ENCODE measurements at regions not wholly inside any gene's neighbourhood (a gene's known extent, or its start where the extent isn't known, plus 50 kb on each side); places are given as distances from the start of the nearest gene placed in this dataset.
"Not testable (repeated sequence)": the region's sequence is repeated elsewhere in the genome, so short reads cannot be mapped to it uniquely, and the experiment has no call there.

- no peak overlapping the region for H3K4me3 ChIP-seq (ENCODE audit: low read depth, low read length)
- DNase-seq (ENCODE audit: low read depth) = no peak
Observed at GRCh38 chr6:85058806-85059205, 294.4 kb upstream of the TBX18 start.

DNA sequence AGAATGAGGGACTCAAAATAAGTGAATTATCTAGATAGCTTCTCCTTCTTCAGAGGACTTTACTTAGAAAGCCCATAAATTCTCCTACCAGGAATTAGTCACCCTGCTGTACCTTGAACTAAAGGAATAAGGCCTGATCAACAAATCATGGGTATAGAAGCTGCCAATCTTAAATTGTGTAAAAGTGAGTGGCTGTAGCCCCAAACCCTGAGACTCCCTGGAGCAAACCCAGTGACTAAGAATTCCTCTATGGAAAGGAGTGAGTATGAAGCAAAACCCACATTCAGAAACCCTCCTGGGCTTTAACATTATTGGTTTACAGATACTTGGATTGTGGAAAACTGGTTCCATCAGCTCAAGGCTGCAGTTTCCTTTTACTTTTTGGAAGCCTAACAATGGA is 285.8 kb upstream of the TBX18 start:
- no peak for DNase-seq (ENCODE audit: low read depth)
- no peak overlapping the region for H3K4me3 ChIP-seq (ENCODE audit: low read depth, low read length)

DNA sequence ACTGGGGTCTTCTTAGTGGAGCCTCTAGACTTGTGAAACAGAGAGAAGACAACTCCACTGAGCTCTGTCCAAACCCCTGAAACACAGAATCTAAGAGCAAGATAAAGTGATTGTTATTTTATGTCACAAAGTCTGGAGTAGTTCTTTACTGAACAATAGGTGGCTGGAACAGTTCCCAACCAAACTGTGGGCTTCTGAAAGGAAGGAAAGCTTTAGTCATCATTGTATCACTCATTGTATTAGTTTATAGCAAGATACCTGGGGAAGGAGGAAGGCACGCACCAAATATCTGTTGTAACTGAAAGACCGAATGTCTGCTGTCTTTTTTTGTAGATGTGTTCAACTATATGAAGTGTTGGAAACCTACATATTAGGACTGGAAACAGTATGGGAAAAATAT is 284.9 kb upstream of the TBX18 start:
- no peak overlapping the region for H3K4me3 ChIP-seq (ENCODE audit: low read depth, low read length)
- no peak for DNase-seq (ENCODE audit: low read depth)

DNA sequence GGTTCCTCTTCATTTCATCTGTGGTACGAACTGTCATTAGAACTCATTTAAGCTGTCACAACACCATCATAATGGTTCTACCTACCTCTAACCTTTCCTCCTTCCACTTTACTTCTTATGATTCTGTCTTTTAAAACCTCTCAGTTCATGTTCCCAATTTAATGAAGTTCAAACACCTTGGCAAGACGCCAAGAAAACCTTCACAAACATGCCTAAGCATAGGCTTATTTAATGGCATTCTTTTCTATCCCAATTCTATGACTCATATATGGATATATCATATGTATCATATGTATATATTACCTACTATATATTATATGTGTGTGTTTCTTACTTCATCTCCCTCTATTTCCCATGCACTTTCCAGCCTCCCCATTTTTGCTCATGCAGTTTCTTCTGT is 283.4 kb upstream of the TBX18 start:
- DNase-seq (ENCODE audit: low read depth) = no peak
- no peak overlapping the region for H3K4me3 ChIP-seq (ENCODE audit: low read depth, low read length)

DNA sequence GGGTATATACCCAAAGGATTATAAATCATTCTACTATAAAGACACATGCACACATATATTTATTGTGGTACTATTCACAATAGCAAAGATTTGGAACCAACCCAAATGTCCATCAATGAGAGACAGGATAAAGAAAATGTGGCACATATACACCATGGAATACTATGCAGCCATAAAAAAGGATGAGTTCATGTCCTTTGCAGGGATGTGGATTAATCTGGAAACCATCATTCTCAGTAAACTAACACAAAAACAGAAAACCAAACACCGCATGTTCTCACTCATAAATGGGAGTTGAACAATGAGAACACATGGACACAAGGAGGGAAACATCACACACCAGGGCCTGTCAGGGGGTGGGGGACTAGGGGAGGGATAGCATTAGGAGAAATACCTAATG is 281.4 kb upstream of the TBX18 start:
- not testable (repeated sequence) for DNase-seq (ENCODE audit: low read depth); H3K4me3 ChIP-seq (ENCODE audit: low read depth, low read length)

DNA sequence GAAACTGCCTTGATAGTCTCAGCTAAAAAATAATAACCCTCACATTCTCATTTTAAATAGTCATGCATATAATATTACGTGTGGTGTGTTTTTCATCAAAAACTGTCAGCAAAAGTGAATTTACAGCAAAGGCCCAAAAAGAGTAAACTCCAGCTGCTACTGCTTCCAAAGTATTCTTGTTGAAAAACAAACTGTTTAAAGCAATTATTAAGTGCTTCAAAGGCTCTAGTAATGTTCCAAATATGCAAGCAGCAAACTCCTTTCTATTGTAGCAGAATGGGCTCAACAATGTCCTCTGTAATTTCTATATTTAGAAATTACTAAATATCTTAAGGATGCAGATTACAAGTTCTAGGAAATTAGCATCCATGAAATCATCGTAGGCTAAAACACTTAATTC is 280.0 kb upstream of the TBX18 start:
- no peak overlapping the region for H3K4me3 ChIP-seq (ENCODE audit: low read depth, low read length)

GRCh38 chr6:85041376-85041775 is 277.0 kb upstream of the TBX18 start:
- H3K4me3 ChIP-seq (ENCODE audit: low read depth, low read length) = no peak overlapping the region
- no peak for DNase-seq (ENCODE audit: low read depth)

More for the DNA sequence above, 280.0 kb upstream of the TBX18 start:
- no peak for DNase-seq (ENCODE audit: low read depth)

- no peak for DNase-seq (ENCODE audit: low read depth)
Observed at GRCh38 chr6:85037221-85037620, 272.8 kb upstream of the TBX18 start.

DNA sequence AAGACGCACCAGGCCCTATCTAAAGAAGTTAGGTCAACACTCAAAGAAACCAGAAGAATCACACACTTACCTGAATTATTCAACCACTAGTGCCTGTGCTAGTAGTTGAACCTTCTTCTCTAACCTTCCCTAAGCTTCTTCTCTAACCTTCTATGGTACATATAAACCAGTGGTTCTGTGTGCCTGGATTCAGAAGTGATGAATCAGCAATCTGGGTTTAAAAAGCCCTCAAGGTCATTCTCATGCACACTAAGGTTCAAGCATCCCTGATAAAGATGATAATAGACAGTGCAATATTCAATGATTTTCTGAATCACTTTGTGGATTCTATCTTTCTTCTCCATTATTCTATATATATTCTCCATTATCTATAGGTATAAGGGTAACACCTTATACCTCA is 271.4 kb upstream of the TBX18 start:
- no peak overlapping the region for H3K4me3 ChIP-seq (ENCODE audit: low read depth, low read length)

More at GRCh38 chr6:85037221-85037620, 272.8 kb upstream of the TBX18 start:
- H3K4me3 ChIP-seq (ENCODE audit: low read depth, low read length) = no peak overlapping the region

GRCh38 chr6:85033547-85033946 is 269.1 kb upstream of the TBX18 start:
- no peak for DNase-seq (ENCODE audit: low read depth)

More for the DNA sequence above, 271.4 kb upstream of the TBX18 start:
- DNase-seq (ENCODE audit: low read depth) = no peak

GRCh38 chr6:85026021-85026420 is 261.6 kb upstream of the TBX18 start:
- DNase-seq (ENCODE audit: low read depth) = no peak
- no peak overlapping the region for H3K4me3 ChIP-seq (ENCODE audit: low read depth, low read length)

More at GRCh38 chr6:85033547-85033946, 269.1 kb upstream of the TBX18 start:
- no peak overlapping the region for H3K4me3 ChIP-seq (ENCODE audit: low read depth, low read length)

DNA sequence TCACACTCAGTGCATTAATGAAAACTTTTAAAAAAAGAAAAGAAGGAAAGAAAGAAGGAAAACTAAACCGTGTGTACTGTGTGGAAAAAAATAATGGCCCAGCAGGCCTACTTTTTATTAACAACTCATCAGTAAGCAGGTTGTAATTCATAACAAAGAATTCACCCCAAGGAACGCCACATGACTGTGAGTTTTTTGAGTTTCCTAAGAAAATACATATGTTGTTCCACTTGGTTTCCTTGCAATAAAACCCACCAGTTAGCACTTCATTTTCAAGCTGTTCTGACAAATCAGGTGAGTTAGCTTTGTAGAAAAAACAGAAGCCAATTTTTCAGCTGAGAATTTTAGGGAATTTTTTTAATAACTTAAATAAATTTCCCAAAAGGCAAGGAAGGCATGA is 259.3 kb upstream of the TBX18 start:
- no peak for DNase-seq (ENCODE audit: low read depth)
- H3K4me3 ChIP-seq (ENCODE audit: low read depth, low read length) = no peak overlapping the region

GRCh38 chr6:85017352-85017751 is 253.0 kb upstream of the TBX18 start:
- no peak for DNase-seq (ENCODE audit: low read depth)
- H3K4me3 ChIP-seq (ENCODE audit: low read depth, low read length) = no peak overlapping the region

DNA sequence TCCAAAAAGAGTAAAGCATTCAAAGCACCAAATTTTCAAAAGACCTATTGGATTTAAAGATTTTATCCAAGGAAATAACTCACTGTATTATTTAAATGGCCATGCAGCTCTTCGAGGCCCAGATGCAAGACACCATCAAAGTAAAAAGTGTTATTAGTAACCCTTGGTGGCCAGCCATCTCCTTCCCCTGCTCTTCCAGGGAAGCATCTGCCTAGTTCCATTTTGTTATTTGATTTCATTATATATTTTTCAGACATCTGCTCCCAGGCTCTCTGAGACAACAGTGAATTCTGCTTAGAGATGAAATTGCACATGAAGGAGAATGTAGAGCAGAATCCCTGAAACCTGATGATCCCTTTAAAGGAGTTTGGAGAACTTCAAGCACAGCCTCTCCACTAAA is 252.3 kb upstream of the TBX18 start:
- no peak for DNase-seq (ENCODE audit: low read depth)
- no peak overlapping the region for H3K4me3 ChIP-seq (ENCODE audit: low read depth, low read length)

- DNase-seq (ENCODE audit: low read depth) = peak; percentile 25
- H3K4me3 ChIP-seq (ENCODE audit: low read depth, low read length) = no peak overlapping the region
Observed at GRCh38 chr6:85015396-85015990, 251.1 kb upstream of the TBX18 start.

GRCh38 chr6:85010865-85011264 is 246.5 kb upstream of the TBX18 start:
- H3K4me3 ChIP-seq (ENCODE audit: low read depth, low read length) = no peak overlapping the region
- DNase-seq (ENCODE audit: low read depth) = no peak

- DNase-seq (ENCODE audit: low read depth) = peak; percentile 81
- H3K4me3 ChIP-seq (ENCODE audit: low read depth, low read length) = no peak overlapping the region
Observed at GRCh38 chr6:85008296-85009009, 244.1 kb upstream of the TBX18 start.

- H3K4me3 ChIP-seq (ENCODE audit: low read depth, low read length) = no peak overlapping the region
Observed at GRCh38 chr6:85006362-85006761, 242.0 kb upstream of the TBX18 start.

DNA sequence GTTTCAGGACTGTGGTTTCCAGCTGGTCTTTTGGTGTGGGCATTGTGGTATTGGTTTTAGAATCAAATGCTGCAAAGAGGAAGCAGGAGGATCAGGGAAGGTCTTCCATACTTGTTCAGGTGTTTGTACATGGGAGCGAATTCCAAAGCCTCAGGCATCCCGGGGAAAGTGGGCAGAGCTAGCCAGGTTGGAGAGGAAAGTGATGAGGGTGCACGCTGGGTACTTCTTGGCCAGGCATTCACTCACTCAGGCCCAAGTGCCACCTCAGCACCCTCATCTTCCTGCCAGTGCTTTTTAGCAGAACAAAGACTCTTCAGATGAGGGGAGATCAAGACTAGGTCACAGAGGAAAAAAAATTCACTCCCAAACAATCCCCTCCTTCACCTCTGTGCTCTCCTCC is 241.1 kb upstream of the TBX18 start:
- H3K4me3 ChIP-seq (ENCODE audit: low read depth, low read length) = no peak overlapping the region
- DNase-seq (ENCODE audit: low read depth) = no peak

More at GRCh38 chr6:85006362-85006761, 242.0 kb upstream of the TBX18 start:
- DNase-seq (ENCODE audit: low read depth) = no peak

- DNase-seq (ENCODE audit: low read depth) = peak; percentile 54
- H3K4me3 ChIP-seq (ENCODE audit: low read depth, low read length) = no peak overlapping the region
Observed at GRCh38 chr6:85004361-85004995, 240.1 kb upstream of the TBX18 start.

- no peak for DNase-seq (ENCODE audit: low read depth)
- H3K4me3 ChIP-seq (ENCODE audit: low read depth, low read length) = no peak overlapping the region
Observed at GRCh38 chr6:85002847-85003246, 238.4 kb upstream of the TBX18 start.

Data from skeletal muscle cell (primary cell).